ENCODE measurements at regions not wholly inside any gene's neighbourhood (a gene's known extent, or its start where the extent isn't known, plus 50 kb on each side); places are given as distances from the start of the nearest gene placed in this dataset.

DNA sequence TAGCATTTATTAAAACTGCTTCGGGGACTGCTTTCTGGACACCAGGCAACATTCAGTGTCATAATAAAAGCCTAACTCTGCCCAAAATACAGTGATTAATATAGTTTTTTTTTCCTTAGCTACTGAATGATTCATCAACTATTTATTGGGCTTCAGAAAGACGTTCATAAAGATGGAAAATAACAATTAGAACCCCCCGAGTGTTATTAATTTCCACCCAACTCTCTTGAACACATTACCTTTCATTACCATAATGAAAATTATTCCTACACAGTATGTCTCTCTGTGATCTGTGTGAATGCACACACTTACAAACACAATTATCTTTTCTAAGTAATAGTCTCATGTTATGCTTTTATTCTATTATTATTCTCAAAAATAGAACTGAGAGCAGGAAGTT, 473.0 kb downstream of the ADAMTS20 start:
- H3K4me3 Mint-ChIP-seq = no peak overlapping the region
- peaks cover 9% of the 10 kb centered on the region for H3K9me3 Mint-ChIP-seq
- no peaks in the 10 kb centered on the region for H3K27me3 Mint-ChIP-seq
- no peaks in the 10 kb centered on the region for H3K36me3 Mint-ChIP-seq
- H3K27ac Mint-ChIP-seq = no peak overlapping the region
- no peaks in the 10 kb centered on the region for H3K4me1 Mint-ChIP-seq

DNA sequence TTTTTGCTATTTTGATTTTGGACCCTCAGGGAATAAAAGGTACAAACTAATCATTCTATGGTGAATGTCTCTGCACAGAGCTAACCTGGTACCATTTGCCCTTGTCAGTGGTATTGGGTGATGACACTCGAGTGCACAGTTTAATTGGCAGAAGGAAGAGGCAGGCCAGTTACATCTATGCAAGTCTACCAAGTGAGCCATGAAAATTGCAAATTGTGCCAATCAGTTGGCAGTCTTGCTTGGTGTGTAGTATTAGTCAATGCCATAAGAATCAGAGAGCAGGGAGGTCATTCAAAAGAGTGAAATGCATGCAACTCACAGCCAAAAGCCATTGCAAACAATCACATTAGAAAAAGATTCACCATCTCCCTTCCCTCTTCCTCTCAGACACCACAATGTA, 479.6 kb downstream of the ADAMTS20 start:
- Mint-ChIP-seq H3K9me3 (no peaks in the 10 kb centered on the region), H3K4me1 (no peaks in the 10 kb centered on the region), H3K4me3 (no peak overlapping the region), H3K36me3 (no peaks in the 10 kb centered on the region), H3K27me3 (no peaks in the 10 kb centered on the region), H3K27ac (no peak overlapping the region)

DNA sequence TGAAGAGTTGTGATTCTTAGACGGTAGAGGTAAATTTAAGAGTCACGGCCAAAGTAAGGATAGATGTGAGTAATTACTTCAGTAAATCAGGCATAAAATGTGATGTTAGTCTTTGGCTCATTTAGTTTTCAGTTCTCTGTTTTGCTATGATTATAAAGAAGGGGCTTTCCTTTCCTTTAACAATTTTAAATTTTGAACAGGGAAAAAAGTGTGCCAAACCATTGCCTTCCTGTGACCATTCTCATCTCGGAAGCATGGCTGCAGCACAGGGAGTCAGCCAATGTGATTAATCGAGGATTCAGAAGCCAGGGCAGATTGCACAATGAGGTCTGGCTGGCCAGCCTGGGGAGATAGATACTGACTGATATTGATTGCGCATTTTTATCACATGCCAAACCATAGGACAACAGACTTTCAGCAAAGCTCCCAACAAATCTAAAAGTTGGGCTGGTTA, 480.2 kb upstream of the PRICKLE1 start:
- H3K36me3 Mint-ChIP-seq = no peaks in the 10 kb centered on the region
- no peaks in the 10 kb centered on the region for H3K9me3 Mint-ChIP-seq
- H3K27me3 Mint-ChIP-seq = no peaks in the 10 kb centered on the region
- no peak overlapping the region for H3K27ac Mint-ChIP-seq
- H3K4me3 Mint-ChIP-seq = no peak overlapping the region
- H3K4me1 Mint-ChIP-seq = no peaks in the 10 kb centered on the region

DNA sequence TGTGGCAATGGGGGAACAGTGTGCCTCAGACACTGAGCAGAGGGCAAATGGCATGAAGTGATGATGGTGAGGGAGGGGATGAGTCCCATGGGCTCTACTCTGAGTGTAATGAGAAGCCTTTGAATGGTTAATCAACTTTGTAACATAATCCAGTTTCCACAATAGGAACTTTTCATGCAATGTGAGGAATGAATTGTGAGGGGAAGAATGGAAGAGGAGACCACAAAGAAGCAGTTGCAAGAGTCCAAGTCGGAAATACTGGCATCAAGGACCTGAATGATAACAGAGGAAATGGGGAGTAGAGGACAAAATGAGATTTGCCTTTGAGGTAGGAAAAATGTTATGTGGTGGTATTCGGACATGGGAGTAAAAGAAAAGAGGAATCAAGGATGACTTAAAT, 476.9 kb upstream of the PRICKLE1 start:
- peaks cover 4% of the 10 kb centered on the region for H3K9me3 Mint-ChIP-seq
- no peak overlapping the region for H3K27ac Mint-ChIP-seq
- no peak overlapping the region for H3K4me3 Mint-ChIP-seq
- no peaks in the 10 kb centered on the region for H3K4me1 Mint-ChIP-seq
- no peaks in the 10 kb centered on the region for H3K36me3 Mint-ChIP-seq
- no peaks in the 10 kb centered on the region for H3K27me3 Mint-ChIP-seq

DNA sequence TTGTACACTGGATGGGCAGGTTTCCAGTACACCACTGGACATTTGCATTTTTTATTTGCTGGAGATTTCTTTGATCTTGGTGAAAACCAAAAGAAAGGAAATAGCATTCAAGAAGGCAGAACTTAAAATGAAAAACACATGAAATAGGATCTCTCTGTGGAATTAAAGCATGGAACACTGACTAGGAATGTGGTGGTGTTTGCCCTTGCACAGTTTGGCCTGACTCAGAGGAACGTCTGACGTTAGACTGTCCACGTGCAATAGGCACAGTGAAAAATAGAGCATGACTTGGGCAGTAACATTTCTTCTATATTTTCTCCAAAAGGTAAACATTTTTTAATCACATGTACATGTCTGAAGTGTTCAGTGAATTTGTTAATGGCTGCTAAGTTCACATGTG, 474.1 kb upstream of the PRICKLE1 start:
- peaks cover 7% of the 10 kb centered on the region for H3K9me3 Mint-ChIP-seq
- H3K4me1 Mint-ChIP-seq = no peaks in the 10 kb centered on the region
- no peak overlapping the region for H3K4me3 Mint-ChIP-seq
- H3K27ac Mint-ChIP-seq = no peak overlapping the region
- H3K27me3 Mint-ChIP-seq = no peaks in the 10 kb centered on the region
- H3K36me3 Mint-ChIP-seq = no peaks in the 10 kb centered on the region

DNA sequence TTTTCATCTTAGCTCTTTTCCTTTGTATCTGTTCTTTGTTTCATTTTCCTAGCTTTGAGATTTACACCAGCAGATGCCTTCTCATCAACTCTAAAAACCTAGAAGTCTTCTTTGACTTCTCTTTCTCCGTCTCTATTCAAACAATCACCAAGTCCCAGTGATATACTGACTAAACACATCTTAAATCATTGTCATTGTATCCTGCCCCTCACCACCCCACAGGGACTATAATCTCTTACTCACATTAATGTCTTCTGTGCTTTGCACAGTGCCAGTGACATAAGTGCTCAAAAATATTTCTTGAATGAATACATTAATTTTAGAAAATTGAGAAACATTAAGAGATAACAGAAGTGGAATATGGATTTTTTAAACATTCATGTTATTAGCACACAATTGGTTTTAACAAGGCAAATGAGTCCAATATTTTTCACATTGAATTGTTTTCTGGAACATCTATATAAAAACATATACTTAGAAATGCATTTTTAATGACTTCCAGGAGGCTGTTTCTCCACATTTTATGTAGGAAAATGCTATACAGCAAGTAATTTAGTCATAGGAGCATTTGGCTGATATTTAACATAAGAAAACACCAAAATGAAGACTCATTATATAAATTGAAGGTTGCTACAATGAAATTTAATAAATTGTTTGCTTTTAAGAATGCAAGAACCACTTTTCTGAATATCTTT, 472.8 kb upstream of the PRICKLE1 start:
- Mint-ChIP-seq H3K36me3 (no peaks in the 10 kb centered on the region), H3K27me3 (no peaks in the 10 kb centered on the region), H3K4me3 (no peak overlapping the region), H3K9me3 (peaks cover 11% of the 10 kb centered on the region), H3K4me1 (no peaks in the 10 kb centered on the region), H3K27ac (no peak overlapping the region)

DNA sequence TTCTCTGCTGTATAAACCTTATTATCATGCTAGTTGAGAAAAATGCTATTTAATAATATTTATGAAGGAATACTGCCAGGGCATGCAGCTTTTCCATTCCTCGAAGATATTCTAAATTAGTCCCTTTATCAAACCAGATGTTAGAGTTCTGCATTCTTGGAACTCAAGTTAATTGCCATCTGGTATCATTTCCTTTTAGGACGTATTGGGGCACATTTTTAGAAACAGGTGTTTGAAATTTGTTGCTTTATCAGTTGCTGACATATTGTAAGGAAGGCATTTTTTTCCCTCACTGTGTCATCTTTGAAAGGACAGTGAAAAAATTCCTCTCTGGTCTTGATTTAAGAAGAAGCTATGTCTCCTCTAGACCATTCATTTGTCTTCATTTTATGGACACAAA, 471.2 kb upstream of the PRICKLE1 start:
- Mint-ChIP-seq H3K27me3 (no peaks in the 10 kb centered on the region), H3K4me1 (no peaks in the 10 kb centered on the region), H3K9me3 (peaks cover 11% of the 10 kb centered on the region), H3K4me3 (no peak overlapping the region), H3K36me3 (no peaks in the 10 kb centered on the region), H3K27ac (no peak overlapping the region)

DNA sequence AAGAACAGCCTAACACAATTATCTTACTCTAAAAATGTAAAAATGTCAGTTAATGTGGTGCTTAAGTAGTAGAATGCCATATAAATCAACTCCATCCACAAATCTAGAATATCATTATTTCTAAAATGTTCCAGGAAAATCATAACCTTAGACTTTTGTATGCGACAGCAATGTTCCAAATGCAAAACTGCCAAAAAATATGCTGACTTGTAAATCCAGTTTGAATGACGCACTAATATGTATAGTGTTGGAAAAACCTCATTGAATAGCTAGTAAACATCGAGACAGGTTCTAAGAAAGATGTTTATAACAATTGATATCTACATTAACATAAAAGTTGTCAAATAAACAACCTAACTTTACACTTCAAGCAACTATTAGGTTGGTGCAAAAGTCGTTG, 469.1 kb upstream of the PRICKLE1 start:
- no peaks in the 10 kb centered on the region for H3K27me3 Mint-ChIP-seq
- no peaks in the 10 kb centered on the region for H3K36me3 Mint-ChIP-seq
- no peak overlapping the region for H3K27ac Mint-ChIP-seq
- H3K4me1 Mint-ChIP-seq = no peaks in the 10 kb centered on the region
- no peak overlapping the region for H3K4me3 Mint-ChIP-seq
- H3K9me3 Mint-ChIP-seq = peaks cover 11% of the 10 kb centered on the region

DNA sequence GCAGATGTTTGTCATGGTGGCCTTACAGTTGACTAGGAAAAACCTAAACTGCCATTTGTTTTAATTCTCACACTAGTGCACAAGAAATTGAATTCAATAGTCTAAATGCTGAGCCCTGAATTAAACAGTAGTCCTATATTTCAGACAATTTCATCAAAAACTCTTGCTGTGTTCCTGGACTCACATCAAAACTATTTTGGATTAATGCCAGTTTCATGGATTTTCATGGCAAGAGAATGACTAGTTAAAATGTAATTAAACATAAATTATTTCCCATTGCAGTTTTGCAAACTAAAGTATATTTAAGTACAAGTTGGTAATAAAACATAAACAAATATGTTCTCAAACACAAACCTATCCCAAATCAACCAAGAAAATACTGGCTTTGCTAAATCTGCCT, 468.0 kb upstream of the PRICKLE1 start:
- Mint-ChIP-seq H3K27ac (no peak overlapping the region), H3K4me1 (no peaks in the 10 kb centered on the region), H3K36me3 (no peaks in the 10 kb centered on the region), H3K4me3 (no peak overlapping the region), H3K9me3 (peaks cover 11% of the 10 kb centered on the region), H3K27me3 (no peaks in the 10 kb centered on the region)

DNA sequence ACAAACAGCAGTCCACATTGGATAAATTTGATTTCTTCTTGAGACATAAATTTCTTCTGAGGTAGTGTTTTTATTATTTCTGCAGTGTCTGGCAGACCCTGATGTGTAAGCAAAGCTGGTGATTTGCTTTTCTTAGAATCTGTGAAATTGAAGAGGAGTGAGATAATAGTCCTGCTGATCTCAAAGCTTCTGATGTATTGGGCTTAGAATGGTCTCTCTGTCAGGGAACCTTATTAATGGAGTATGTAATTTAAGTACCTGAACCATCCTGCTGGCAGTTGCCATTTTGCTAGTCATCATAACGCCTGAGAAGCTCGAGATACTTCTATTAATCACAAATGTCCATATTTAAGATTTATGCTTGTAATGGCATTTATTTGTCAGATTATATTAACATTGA, 464.5 kb upstream of the PRICKLE1 start:
- no peak overlapping the region for H3K27ac Mint-ChIP-seq
- H3K27me3 Mint-ChIP-seq = no peaks in the 10 kb centered on the region
- H3K4me3 Mint-ChIP-seq = no peak overlapping the region
- no peaks in the 10 kb centered on the region for H3K4me1 Mint-ChIP-seq
- H3K9me3 Mint-ChIP-seq = peaks cover 7% of the 10 kb centered on the region
- no peaks in the 10 kb centered on the region for H3K36me3 Mint-ChIP-seq

DNA sequence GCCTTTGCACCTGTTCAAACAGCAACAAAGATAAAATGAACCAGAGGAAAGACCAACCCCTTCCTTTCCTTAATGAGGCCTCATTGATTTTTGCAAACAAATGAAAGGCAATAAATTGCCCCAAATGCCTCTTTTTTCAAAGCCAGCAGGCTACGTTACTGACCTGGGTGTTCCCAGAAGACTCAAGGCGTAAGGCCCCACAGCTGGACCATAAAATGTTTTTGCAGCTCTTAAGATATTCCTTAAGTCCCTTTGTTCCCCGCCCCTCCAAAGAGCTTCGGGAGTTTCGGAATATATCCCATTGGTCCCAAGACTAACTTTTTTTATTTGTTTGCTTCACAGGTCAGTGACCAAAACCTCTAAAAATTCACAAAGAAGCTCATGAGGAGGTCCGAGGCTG, 462.9 kb upstream of the PRICKLE1 start:
- no peak overlapping the region for H3K4me3 Mint-ChIP-seq
- no peaks in the 10 kb centered on the region for H3K27me3 Mint-ChIP-seq
- no peaks in the 10 kb centered on the region for H3K36me3 Mint-ChIP-seq
- no peaks in the 10 kb centered on the region for H3K4me1 Mint-ChIP-seq
- no peaks in the 10 kb centered on the region for H3K9me3 Mint-ChIP-seq
- no peak overlapping the region for H3K27ac Mint-ChIP-seq

DNA sequence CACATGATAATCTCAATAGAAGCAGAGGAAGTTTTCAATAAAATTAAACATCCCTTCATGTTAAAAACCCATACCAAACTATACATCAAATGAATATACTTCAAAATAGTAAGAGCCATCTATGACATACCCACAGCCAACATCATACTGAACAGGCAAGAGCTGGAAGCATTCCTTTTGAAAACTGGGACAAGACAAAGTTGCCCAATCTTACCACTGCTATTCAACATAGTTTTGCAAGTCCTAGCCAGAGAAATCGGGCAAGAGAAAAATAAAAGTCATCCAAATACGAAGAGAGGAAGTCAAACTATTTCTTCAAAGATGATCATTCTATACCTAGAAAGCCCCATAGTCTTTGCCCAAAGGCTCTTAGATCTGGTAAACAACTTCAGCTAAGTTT, 454.7 kb upstream of the PRICKLE1 start:
- no peaks in the 10 kb centered on the region for H3K4me1 Mint-ChIP-seq
- no peaks in the 10 kb centered on the region for H3K36me3 Mint-ChIP-seq
- H3K4me3 Mint-ChIP-seq = no peak overlapping the region
- H3K9me3 Mint-ChIP-seq = peaks cover 6% of the 10 kb centered on the region
- no peaks in the 10 kb centered on the region for H3K27me3 Mint-ChIP-seq
- no peak overlapping the region for H3K27ac Mint-ChIP-seq

DNA sequence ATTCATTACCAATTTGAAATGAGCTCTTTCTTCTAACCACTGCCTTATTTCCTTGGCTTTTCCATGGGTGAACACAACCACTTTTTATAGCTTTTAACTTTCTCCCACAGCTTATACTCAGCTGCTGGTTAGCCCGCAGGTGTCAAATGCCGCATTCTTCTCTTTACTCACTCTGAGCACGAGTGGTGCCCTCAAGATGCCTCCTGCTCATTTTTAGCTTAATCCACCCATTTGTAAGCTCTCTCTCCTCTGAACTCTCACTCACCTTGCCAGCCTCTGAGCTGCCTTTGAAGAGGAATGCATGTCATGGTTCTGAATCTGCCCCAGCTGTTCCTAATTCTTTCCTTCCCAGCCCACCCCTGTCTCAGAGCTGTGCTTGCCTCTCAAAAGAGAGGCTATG, 449.4 kb upstream of the PRICKLE1 start:
- Mint-ChIP-seq H3K36me3 (no peaks in the 10 kb centered on the region), H3K4me1 (no peaks in the 10 kb centered on the region), H3K9me3 (peaks cover 2% of the 10 kb centered on the region), H3K27ac (no peak overlapping the region), H3K4me3 (no peak overlapping the region), H3K27me3 (no peaks in the 10 kb centered on the region)

DNA sequence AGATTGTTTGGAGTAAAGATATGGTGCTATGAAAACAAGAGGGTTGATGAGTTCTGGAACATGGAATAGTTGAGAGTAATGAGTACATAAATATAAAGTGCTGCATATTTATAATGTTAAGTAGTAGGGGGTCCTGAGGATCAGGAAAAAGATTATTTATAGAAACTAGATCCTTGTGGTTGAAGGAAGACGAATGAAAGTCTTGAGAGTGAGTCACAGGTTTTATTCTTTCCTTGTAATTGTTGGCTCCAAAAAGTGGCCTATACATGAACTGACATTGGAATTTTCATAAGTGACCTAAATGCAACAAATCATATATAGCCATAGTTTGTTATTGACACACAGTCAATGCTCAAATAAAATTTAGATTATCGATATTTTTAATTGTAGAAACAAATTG, 440.4 kb upstream of the PRICKLE1 start:
- no peak overlapping the region for H3K27ac Mint-ChIP-seq
- H3K27me3 Mint-ChIP-seq = peaks cover 3% of the 10 kb centered on the region
- H3K4me3 Mint-ChIP-seq = no peak overlapping the region
- no peaks in the 10 kb centered on the region for H3K36me3 Mint-ChIP-seq
- H3K4me1 Mint-ChIP-seq = no peaks in the 10 kb centered on the region
- H3K9me3 Mint-ChIP-seq = peaks cover 7% of the 10 kb centered on the region

DNA sequence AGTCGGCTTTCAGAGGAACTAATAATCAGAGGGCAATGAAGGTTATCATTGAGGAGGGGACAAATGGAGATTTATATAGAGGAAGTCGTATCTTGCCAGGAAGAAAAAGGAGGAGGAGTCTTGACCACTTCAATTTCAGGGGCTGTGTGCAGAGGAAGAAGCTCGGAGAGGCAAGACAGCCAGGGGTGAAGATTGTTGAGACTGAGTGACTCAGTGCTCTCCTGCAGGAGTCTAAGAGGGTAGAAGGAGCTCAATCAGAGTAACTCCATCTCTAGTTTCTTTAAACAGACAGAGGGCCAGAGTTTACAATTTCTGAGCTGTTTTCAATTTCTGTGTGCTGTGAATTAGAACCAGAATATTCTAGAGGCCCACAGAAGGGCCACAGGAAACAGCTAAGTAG, 439.3 kb upstream of the PRICKLE1 start:
- peaks cover 3% of the 10 kb centered on the region for H3K27me3 Mint-ChIP-seq
- H3K9me3 Mint-ChIP-seq = peaks cover 7% of the 10 kb centered on the region
- H3K4me1 Mint-ChIP-seq = no peaks in the 10 kb centered on the region
- no peak overlapping the region for H3K4me3 Mint-ChIP-seq
- no peaks in the 10 kb centered on the region for H3K36me3 Mint-ChIP-seq
- no peak overlapping the region for H3K27ac Mint-ChIP-seq

DNA sequence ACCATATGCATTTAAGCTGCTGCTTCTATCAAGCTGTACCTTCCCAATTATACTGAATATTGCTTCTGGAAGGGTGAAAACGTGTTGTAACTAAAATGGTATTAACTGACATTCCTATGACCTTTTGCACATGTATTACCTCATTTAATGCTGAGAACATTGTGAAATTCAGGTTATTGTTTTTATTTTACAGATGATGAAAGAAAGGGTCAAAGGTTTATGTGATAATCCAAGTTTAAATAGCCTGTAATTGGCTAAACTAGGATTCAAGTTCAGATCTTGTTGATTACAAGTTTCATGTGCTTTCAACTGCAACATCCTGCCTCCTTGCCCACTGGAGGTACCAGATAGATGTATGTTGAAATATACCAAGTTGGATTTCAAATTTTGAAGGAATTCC, 433.3 kb upstream of the PRICKLE1 start:
- H3K9me3 Mint-ChIP-seq = peaks cover 4% of the 10 kb centered on the region
- H3K36me3 Mint-ChIP-seq = no peaks in the 10 kb centered on the region
- H3K4me3 Mint-ChIP-seq = no peak overlapping the region
- H3K27ac Mint-ChIP-seq = no peak overlapping the region
- H3K27me3 Mint-ChIP-seq = no peaks in the 10 kb centered on the region
- H3K4me1 Mint-ChIP-seq = no peaks in the 10 kb centered on the region

DNA sequence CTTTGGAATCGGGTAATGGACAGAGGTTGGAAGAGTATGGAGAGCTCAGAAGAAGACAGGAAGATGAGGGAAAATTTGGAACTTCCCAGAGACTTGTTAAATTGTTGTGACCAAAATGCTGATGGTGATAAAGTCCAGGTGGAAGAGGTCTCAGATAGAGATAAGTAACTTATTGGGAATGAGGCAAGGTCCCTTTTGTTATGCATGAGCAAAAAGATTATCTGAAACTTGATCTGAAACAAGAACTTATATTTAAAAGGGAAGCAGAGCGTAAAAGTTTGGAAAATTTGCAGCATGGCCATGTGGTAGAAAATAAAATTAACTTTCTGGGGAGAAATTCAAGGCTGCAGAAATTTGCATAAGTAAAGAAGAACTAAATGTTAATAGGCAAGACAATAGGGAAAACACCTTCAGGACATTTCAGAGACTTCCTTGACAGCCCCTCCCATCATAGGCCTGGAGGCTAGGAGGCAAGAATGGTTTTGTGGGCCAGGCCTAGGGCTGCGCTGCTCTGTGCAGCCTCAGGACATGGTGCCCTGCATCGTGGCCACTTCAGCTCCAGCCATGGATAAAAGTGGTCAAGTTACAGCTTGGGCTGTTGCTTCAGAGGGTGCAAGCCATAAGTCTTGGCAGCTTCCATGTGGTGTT, 425.7 kb upstream of the PRICKLE1 start:
- no peaks in the 10 kb centered on the region for H3K9me3 Mint-ChIP-seq
- H3K4me3 Mint-ChIP-seq = no peak overlapping the region
- H3K36me3 Mint-ChIP-seq = no peaks in the 10 kb centered on the region
- no peaks in the 10 kb centered on the region for H3K4me1 Mint-ChIP-seq
- H3K27ac Mint-ChIP-seq = no peak overlapping the region
- peaks cover 2% of the 10 kb centered on the region for H3K27me3 Mint-ChIP-seq
